Karpas-422 (cell line): ENCODE measurements at regions not wholly inside any gene's neighbourhood (a gene's known extent, or its start where the extent isn't known, plus 50 kb on each side); places are given as distances from the start of the nearest gene placed in this dataset.

Experiments used
- DNase-seq: peaks from one replicate; pipeline ENCODE4 v3.0.0-alpha.2; 2015
- H2AFZ ChIP-seq: fragments of 200-600 bp; sonication (generic); 2 replicates; pipeline ENCODE4 v1.6.1; 2014; ENCODE audit warnings: antibody characterized with exemption, low read length, mixed read lengths
- H3K27ac ChIP-seq: fragments of 200-600 bp; sonication (generic); 2 replicates; pipeline ENCODE4 v1.5.1; 2014; ENCODE audit warnings: mild to moderate bottlenecking, low read length, moderate library complexity
- H3K27me3 ChIP-seq: fragments of 200-600 bp; sonication (generic); 2 replicates; pipeline ENCODE4 v1.6.1; 2014; ENCODE audit warnings: low read length, mixed read lengths
- H3K36me3 ChIP-seq: fragments of 200-600 bp; sonication (generic); 2 replicates; pipeline ENCODE4 v1.6.1; 2014; ENCODE audit warnings: low read length, mixed read lengths; ENCODE audit not compliant: insufficient read depth
- H3K4me1 ChIP-seq: fragments of 200-600 bp; sonication (generic); 2 replicates; pipeline ENCODE4 v1.6.1; 2014; ENCODE audit warnings: mild to moderate bottlenecking, low read length, mixed read lengths
- H3K4me2 ChIP-seq: fragments of 200-600 bp; sonication (generic); 2 replicates; pipeline ENCODE4 v1.6.1; 2014; ENCODE audit warnings: low read length, low read depth, mild to moderate bottlenecking; ENCODE audit not compliant: poor library complexity, severe bottlenecking
- H3K4me3 ChIP-seq: fragments of 200-600 bp; sonication (generic); 2 replicates; pipeline ENCODE4 v1.5.1; 2014; ENCODE audit warnings: mild to moderate bottlenecking, antibody characterized with exemption, low read length, mixed read lengths
- H3K79me2 ChIP-seq: fragments of 200-600 bp; sonication (generic); 2 replicates; pipeline ENCODE4 v1.6.1; 2014; ENCODE audit warnings: mild to moderate bottlenecking, low read length, mixed read lengths
- H3K9ac ChIP-seq: fragments of 200-600 bp; sonication (generic); 2 replicates; pipeline ENCODE4 v1.6.0; 2014; ENCODE audit warnings: low read length
- H3K9me2 ChIP-seq: fragments of 200-600 bp; sonication (generic), shearing (Covaris generic); replicated peaks from 2 replicates; pipeline ENCODE4 v1.6.0; 2014; ENCODE audit warnings: mild to moderate bottlenecking, low read length, moderate library complexity; ENCODE audit not compliant: insufficient read depth
- H3K9me3 ChIP-seq: fragments of 300-700, 200-600 bp; sonication (generic); 2 replicates; pipeline ENCODE4 v1.6.1; 2014; ENCODE audit warnings: low read length, mixed read lengths
- H4K20me1 ChIP-seq: fragments of 200-600 bp; sonication (generic); 2 replicates; pipeline ENCODE4 v1.6.1; 2014; ENCODE audit warnings: mild to moderate bottlenecking, antibody characterized with exemption, low read length, low read depth; ENCODE audit not compliant: insufficient read depth

GRCh38 chr12:67764055-67764454 lies 115.5 kb downstream of the DYRK2 start:
- Histone ChIP-seq H3K27ac (no peak overlapping the region), H3K79me2 (no peaks in the 10 kb centered on the region), H3K4me2 (no peak overlapping the region)

DNA sequence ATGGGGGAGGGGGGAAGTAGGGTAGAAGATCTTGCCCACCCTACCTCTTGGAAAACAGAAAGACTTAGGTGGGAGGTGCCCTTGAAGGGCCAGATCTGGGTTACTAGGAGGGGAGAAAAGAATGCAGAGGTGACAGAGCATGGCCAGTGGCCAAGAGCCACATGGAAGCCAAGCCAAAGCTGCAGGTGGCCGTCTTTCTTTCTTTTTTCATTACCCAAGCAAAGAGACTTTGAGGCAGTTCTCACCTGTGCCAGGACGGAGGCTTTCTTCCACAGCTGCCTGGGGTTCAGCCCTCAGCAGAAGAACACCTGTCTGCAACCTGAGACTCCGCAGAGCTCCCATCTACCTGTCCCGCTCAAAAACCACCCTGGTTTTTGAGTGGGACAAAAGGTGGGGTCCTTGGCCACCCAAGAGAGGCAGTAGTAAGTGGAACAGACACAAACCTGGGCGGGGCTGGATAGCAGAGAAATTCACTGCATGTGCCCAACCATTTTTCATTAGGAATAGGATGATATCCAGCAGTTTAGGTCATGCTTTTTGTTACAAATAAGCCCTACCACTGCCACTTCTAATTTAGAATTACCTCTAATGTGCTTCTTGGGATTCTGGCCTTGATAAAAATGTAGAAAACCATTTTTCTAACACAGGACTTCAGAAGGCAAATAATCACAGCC lies 116.5 kb downstream of the DYRK2 start:
- H3K9me3 ChIP-seq = no peaks in the 10 kb centered on the region
- no peaks in the 10 kb centered on the region; the same call in 1 of the 2 replicates for H3K36me3 ChIP-seq
- no peak overlapping the region for H3K27ac ChIP-seq
- no peak overlapping the region for H3K4me3 ChIP-seq
- H3K9me2 ChIP-seq = no peaks in the 10 kb centered on the region
- no peak for DNase-seq
- H3K27me3 ChIP-seq = no peaks in the 10 kb centered on the region
- H2AFZ ChIP-seq = no peak overlapping the region
- no peak overlapping the region for H3K9ac ChIP-seq
- H3K4me1 ChIP-seq = peaks cover 49% of the 10 kb centered on the region
- no peaks in the 10 kb centered on the region for H3K79me2 ChIP-seq
- no peaks in the 10 kb centered on the region for H4K20me1 ChIP-seq
- H3K4me2 ChIP-seq = no peak overlapping the region

More at GRCh38 chr12:67764055-67764454, 115.5 kb downstream of the DYRK2 start:
- H2AFZ ChIP-seq = no peak overlapping the region
- no peak overlapping the region for H3K4me3 ChIP-seq
- H3K27me3 ChIP-seq = no peaks in the 10 kb centered on the region
- H3K4me1 ChIP-seq = peaks cover 59% of the 10 kb centered on the region
- DNase-seq = no peak
- no peak overlapping the region for H3K9ac ChIP-seq
- no peaks in the 10 kb centered on the region; the same call in 1 of the 2 replicates for H3K36me3 ChIP-seq
- H3K9me3 ChIP-seq = no peaks in the 10 kb centered on the region
- H3K9me2 ChIP-seq = no peaks in the 10 kb centered on the region
- no peaks in the 10 kb centered on the region for H4K20me1 ChIP-seq

GRCh38 chr12:67765776-67766766 lies 117.5 kb downstream of the DYRK2 start:
- H3K9me3 ChIP-seq = no peaks in the 10 kb centered on the region
- DNase-seq = no peak
- peaks cover 39% of the 10 kb centered on the region for H3K4me1 ChIP-seq
- H3K27me3 ChIP-seq = no peaks in the 10 kb centered on the region
- H3K79me2 ChIP-seq = no peaks in the 10 kb centered on the region
- H2AFZ ChIP-seq = 0 out of 2 replicates have a peak overlapping the region, but pooled peaks have one; percentile 1
- H3K4me2 ChIP-seq = no peak overlapping the region
- H3K27ac ChIP-seq = no peak overlapping the region
- no peak overlapping the region for H3K4me3 ChIP-seq
- H3K9ac ChIP-seq = no peak overlapping the region
- no peaks in the 10 kb centered on the region for H4K20me1 ChIP-seq
- H3K36me3 ChIP-seq = no peaks in the 10 kb centered on the region
- no peaks in the 10 kb centered on the region for H3K9me2 ChIP-seq

DNA sequence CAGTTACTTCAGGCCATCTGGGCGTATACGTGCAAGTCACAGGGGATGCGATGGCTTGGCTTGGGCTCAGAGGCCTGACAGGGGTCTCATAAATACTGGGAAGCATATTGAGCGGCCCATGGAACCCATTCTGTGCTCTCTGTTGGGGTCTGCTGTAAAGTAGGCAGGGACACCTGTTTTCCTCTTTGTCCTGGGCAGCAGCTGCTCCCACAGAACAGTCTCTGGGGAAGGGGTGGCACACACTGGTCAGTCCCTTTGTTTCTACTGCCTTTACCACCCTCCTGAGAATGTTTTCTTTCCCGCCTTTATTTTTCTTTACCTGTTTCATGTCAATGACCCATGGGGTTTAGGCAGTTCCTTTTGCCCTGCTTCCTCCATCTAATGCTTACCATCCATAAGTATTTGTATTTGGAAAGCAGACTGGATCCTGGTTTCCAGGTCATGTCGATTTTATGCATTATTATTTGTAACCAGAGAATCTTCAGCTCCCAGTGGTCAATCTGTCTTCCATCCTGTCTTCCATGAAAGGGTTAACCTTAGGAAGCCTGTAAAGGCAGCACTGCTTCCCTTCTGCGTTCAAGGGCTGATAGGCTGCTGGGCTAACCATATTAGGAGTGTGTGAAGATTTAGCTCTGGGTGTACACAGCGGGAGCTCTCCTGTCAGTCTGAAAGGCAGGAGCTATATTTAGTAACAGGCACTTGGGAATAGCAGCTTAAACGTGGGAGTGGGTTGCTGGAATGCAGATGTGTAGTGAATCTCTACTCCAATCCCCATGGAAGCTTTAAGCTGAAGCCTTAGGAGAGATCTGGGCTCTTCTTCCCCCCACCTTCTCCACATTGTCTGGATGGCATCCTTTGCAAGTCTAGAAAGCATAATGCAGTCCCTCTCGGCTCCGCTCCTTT lies 124.0 kb downstream of the DYRK2 start:
- Histone ChIP-seq H2AFZ (no peak overlapping the region), H3K4me2 (no peak overlapping the region), H3K27me3 (no peaks in the 10 kb centered on the region), H4K20me1 (no peaks in the 10 kb centered on the region), H3K9me3 (no peaks in the 10 kb centered on the region), H3K4me3 (no peak overlapping the region), H3K9me2 (no peaks in the 10 kb centered on the region), H3K36me3 (no peaks in the 10 kb centered on the region), H3K4me1 (peaks cover 11% of the 10 kb centered on the region), H3K9ac (no peak overlapping the region), H3K27ac (no peak overlapping the region), H3K79me2 (no peaks in the 10 kb centered on the region)
- no peak for DNase-seq

DNA sequence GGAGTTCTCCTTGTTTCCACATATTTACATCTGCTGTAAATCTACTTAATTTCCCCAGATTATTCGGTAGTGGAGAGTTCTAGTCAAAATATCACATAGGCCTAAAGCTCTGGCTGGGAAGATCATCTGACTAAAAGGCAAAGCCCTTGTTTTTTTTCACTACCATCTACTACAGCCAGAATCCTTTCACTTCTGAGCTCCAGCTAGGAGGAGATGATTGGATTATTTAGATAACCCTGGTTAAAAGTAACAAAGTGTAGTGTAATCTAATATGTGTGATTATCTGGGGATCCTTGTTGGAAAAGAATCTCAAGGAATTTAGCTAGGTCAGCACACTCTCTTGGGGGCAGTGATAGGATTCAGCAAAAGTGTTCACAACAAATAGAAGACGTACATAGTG lies 125.4 kb downstream of the DYRK2 start:
- Histone ChIP-seq H4K20me1 (no peaks in the 10 kb centered on the region), H2AFZ (no peak overlapping the region), H3K27me3 (no peaks in the 10 kb centered on the region), H3K4me2 (no peak overlapping the region), H3K4me1 (peaks cover 11% of the 10 kb centered on the region), H3K4me3 (no peak overlapping the region), H3K27ac (no peak overlapping the region), H3K9me2 (no peaks in the 10 kb centered on the region), H3K9ac (no peak overlapping the region), H3K9me3 (no peaks in the 10 kb centered on the region), H3K36me3 (no peaks in the 10 kb centered on the region), H3K79me2 (no peaks in the 10 kb centered on the region)
- no peak for DNase-seq

- no peak overlapping the region for H3K9ac ChIP-seq
- H3K27me3 ChIP-seq = no peaks in the 10 kb centered on the region
- H3K9me3 ChIP-seq = no peaks in the 10 kb centered on the region
- H3K9me2 ChIP-seq = no peaks in the 10 kb centered on the region
- H3K4me2 ChIP-seq = no peak overlapping the region
- no peaks in the 10 kb centered on the region for H3K36me3 ChIP-seq
- no peak overlapping the region for H2AFZ ChIP-seq
- H3K4me3 ChIP-seq = no peak overlapping the region
- no peak overlapping the region for H3K27ac ChIP-seq
- DNase-seq = no peak
- no peaks in the 10 kb centered on the region for H3K79me2 ChIP-seq
- no peaks in the 10 kb centered on the region for H4K20me1 ChIP-seq
- peaks cover 11% of the 10 kb centered on the region for H3K4me1 ChIP-seq
Observed at GRCh38 chr12:67774983-67775587, 126.5 kb downstream of the DYRK2 start.

GRCh38 chr12:67780580-67781084 lies 132.1 kb downstream of the DYRK2 start:
- no peaks in the 10 kb centered on the region for H3K9me3 ChIP-seq
- no peak overlapping the region for H3K9ac ChIP-seq
- H3K27ac ChIP-seq = no peak overlapping the region
- no peak overlapping the region for H2AFZ ChIP-seq
- no peak overlapping the region for H3K4me3 ChIP-seq
- no peaks in the 10 kb centered on the region for H3K27me3 ChIP-seq
- peaks cover 4% of the 10 kb centered on the region for H3K4me1 ChIP-seq
- DNase-seq = no peak
- H3K4me2 ChIP-seq = no peak overlapping the region
- H3K79me2 ChIP-seq = no peaks in the 10 kb centered on the region
- no peaks in the 10 kb centered on the region for H3K36me3 ChIP-seq
- H3K9me2 ChIP-seq = no peaks in the 10 kb centered on the region
- H4K20me1 ChIP-seq = no peaks in the 10 kb centered on the region
